ENCODE measurements at regions not wholly inside any gene's neighbourhood (a gene's known extent, or its start where the extent isn't known, plus 50 kb on each side); places are given as distances from the start of the nearest gene placed in this dataset.

- DNase-seq (ENCODE audit: low read depth) = no peak
Observed at GRCh38 chr9:29800821-29801220, 2227.5 kb upstream of the C9orf72 start.

- no peak for DNase-seq (ENCODE audit: low read depth)
Observed at GRCh38 chr9:29802454-29802853, 2229.2 kb upstream of the C9orf72 start.

GRCh38 chr9:29806937-29807618, 2233.8 kb upstream of the C9orf72 start:
- no peak for DNase-seq (ENCODE audit: low read depth)

- no peak for DNase-seq (ENCODE audit: low read depth)
Observed at GRCh38 chr9:29816954-29817703, 2243.8 kb upstream of the C9orf72 start.

GRCh38 chr9:29822458-29822857, 2249.2 kb upstream of the C9orf72 start:
- no peak for DNase-seq (ENCODE audit: low read depth)

GRCh38 chr9:29826421-29826820, 2253.1 kb upstream of the C9orf72 start:
- no peak for DNase-seq (ENCODE audit: low read depth)

- no peak for DNase-seq (ENCODE audit: low read depth)
Observed at GRCh38 chr9:29830821-29831220, 2257.5 kb upstream of the C9orf72 start.

- DNase-seq (ENCODE audit: low read depth) = no peak
Observed at GRCh38 chr9:29838491-29839020, 2265.3 kb upstream of the C9orf72 start.

GRCh38 chr9:29844251-29844650, 2271.0 kb upstream of the C9orf72 start:
- DNase-seq (ENCODE audit: low read depth) = no peak

GRCh38 chr9:29850664-29851063, 2277.4 kb upstream of the C9orf72 start:
- no peak for DNase-seq (ENCODE audit: low read depth)

- DNase-seq (ENCODE audit: low read depth) = no peak
Observed at GRCh38 chr9:29861803-29862202, 2288.5 kb upstream of the C9orf72 start.

- no peak for DNase-seq (ENCODE audit: low read depth)
Observed at GRCh38 chr9:29865764-29866313, 2292.6 kb upstream of the C9orf72 start.

GRCh38 chr9:29866556-29866955, 2293.3 kb upstream of the C9orf72 start:
- no peak for DNase-seq (ENCODE audit: low read depth)

- no peak for DNase-seq (ENCODE audit: low read depth)
Observed at GRCh38 chr9:29873579-29873978, 2300.3 kb upstream of the C9orf72 start.

- DNase-seq (ENCODE audit: low read depth) = no peak
Observed at GRCh38 chr9:29875547-29875946, 2302.3 kb upstream of the C9orf72 start.

- no peak for DNase-seq (ENCODE audit: low read depth)
Observed at GRCh38 chr9:29882767-29883166, 2309.5 kb upstream of the C9orf72 start.

- no peak for DNase-seq (ENCODE audit: low read depth)
Observed at GRCh38 chr9:29906065-29906464, 2332.8 kb upstream of the C9orf72 start.

- DNase-seq (ENCODE audit: low read depth) = no peak
Observed at GRCh38 chr9:29928072-29928471, 2354.8 kb upstream of the C9orf72 start.

- no peak for DNase-seq (ENCODE audit: low read depth)
Observed at GRCh38 chr9:29939559-29939958, 2366.3 kb upstream of the C9orf72 start.

- no peak for DNase-seq (ENCODE audit: low read depth)
Observed at GRCh38 chr9:29945012-29945411, 2371.7 kb upstream of the C9orf72 start.

- no peak for DNase-seq (ENCODE audit: low read depth)
Observed at GRCh38 chr9:29958469-29958868, 2385.2 kb upstream of the C9orf72 start.

GRCh38 chr9:29965834-29966233, 2392.6 kb upstream of the C9orf72 start:
- no peak for DNase-seq (ENCODE audit: low read depth)

GRCh38 chr9:29966247-29966646, 2393.0 kb upstream of the C9orf72 start:
- DNase-seq (ENCODE audit: low read depth) = no peak

Measured in RPMI7951 (cell line).